Thyroid gland (tissue), 4 donors: ENCODE measurements at regions not wholly inside any gene's neighbourhood (a gene's known extent, or its start where the extent isn't known, plus 50 kb on each side); places are given as distances from the start of the nearest gene placed in this dataset.

ENCODE experiments used
- DNase-seq, 2 donors: peaks; one replicate each; pipeline ENCODE4 v3.0.0-alpha.2; 2019
- H3K27ac ChIP-seq, 3 donors: fragments of 200-600 bp; sonication (generic); 1 replicate in 2 of 3; 2 replicates in 1 of 3; pipeline ENCODE4 v1.5.1; 2016 to 2019; ENCODE audit warnings: mild to moderate bottlenecking in 1 of 3, moderate library complexity in 1 of 3
- H3K27me3 ChIP-seq: fragments of 200-600 bp; sonication (generic); one replicate; pipeline ENCODE4 v1.5.1; 2019
- H3K36me3 ChIP-seq, 2 donors: fragments of 200-600 bp; sonication (generic); one replicate each; pipeline ENCODE4 v1.5.1; 2016 to 2019
- H3K4me1 ChIP-seq, 2 donors: fragments of 200-600 bp; sonication (generic); one replicate each; pipeline ENCODE4 v1.5.1; 2017 to 2019
- H3K4me3 ChIP-seq, 3 donors: fragments of 200-600 bp; sonication (generic); replicated peaks in 1 of 3; 1 replicate in 2 of 3; 2 replicates in 1 of 3; pipeline ENCODE4 v1.5.1; 2016; ENCODE audit warnings: mild to moderate bottlenecking in 1 of 3
- H3K9me3 ChIP-seq: fragments of 200-600 bp; sonication (generic); one replicate; pipeline ENCODE4 v1.5.1; 2017
- CTCF ChIP-seq, 6 experiments: fragments of 200-600 bp in 3 of 6; fragments of 450-650 bp in 3 of 6; sonication (generic) in 3 of 6; IDR thresholded peaks; one replicate each; pipeline ENCODE4 v1.5.1; 2016 to 2019; ENCODE audit warnings: antibody characterized with exemption in 6 of 6, mild to moderate bottlenecking in 2 of 6, inconsistent platforms in 1 of 6, moderate library complexity in 1 of 6
- POLR2A ChIP-seq, 2 donors: fragments of 450-650 bp; IDR thresholded peaks; one replicate each; pipeline ENCODE4 v1.6.1; 2017; ENCODE audit warnings: antibody characterized with exemption in 2 of 2, mild to moderate bottlenecking in 2 of 2, moderate library complexity in 1 of 2
- WGBS, 2 donors: methylation state at CpG; one replicate each; pipeline ENCODE4 v1.1.5; 2017; 5-methylcytosine and 5-hydroxymethylcytosine counted together
- intact Hi-C: fragments of 100-400 bp; cut with DNase I; formaldehyde crosslinking; loops from one replicate; pipeline ENCODE4 v1.15.1; 2023

- no peaks in the 10 kb centered on the region for H3K4me1 ChIP-seq
- H3K36me3 ChIP-seq = no peaks in the 10 kb centered on the region
- H3K9me3 ChIP-seq = no peaks in the 10 kb centered on the region
- H3K27me3 ChIP-seq = no peaks in the 10 kb centered on the region
- no peak overlapping the region for H3K27ac ChIP-seq
- 39 to 53% methylated on average over 1 of the region's 1 CpG for WGBS, 2 donors
- intact Hi-C loops = no loop called here
- TF ChIP-seq CTCF (IDR thresholded peaks at IDR 0.05) (no peak), POLR2A (IDR thresholded peaks at IDR 0.05) (no peak)
- H3K4me3 ChIP-seq = no peak overlapping the region
- no peak for DNase-seq
These were observed 365.0 kb downstream of the HRH4 start for GRCh38 chr18:24825397-24825796.

GRCh38 chr18:24826605-24827004 is 366.2 kb downstream of the HRH4 start:
- H3K36me3 ChIP-seq = no peaks in the 10 kb centered on the region
- intact Hi-C loops = no loop called here
- no peak overlapping the region for H3K4me3 ChIP-seq
- H3K27me3 ChIP-seq = no peaks in the 10 kb centered on the region
- 51 to 65% methylated on average over 2 of the region's 2 CpGs for WGBS, 2 donors
- H3K4me1 ChIP-seq = no peaks in the 10 kb centered on the region
- H3K27ac ChIP-seq = no peak overlapping the region
- DNase-seq = no peak
- H3K9me3 ChIP-seq = no peaks in the 10 kb centered on the region
- TF ChIP-seq CTCF (IDR thresholded peaks at IDR 0.05) (no peak), POLR2A (IDR thresholded peaks at IDR 0.05) (no peak)

GRCh38 chr18:24827501-24827900 is 367.1 kb downstream of the HRH4 start:
- Histone ChIP-seq H3K27me3 (no peaks in the 10 kb centered on the region), H3K9me3 (no peaks in the 10 kb centered on the region), H3K27ac (no peak overlapping the region), H3K4me1 (no peaks in the 10 kb centered on the region), H3K4me3 (no peak overlapping the region), H3K36me3 (no peaks in the 10 kb centered on the region)
- DNase-seq = no peak
- WGBS, 2 donors = 86 to 100% methylated on average over 1 of the region's 1 CpG
- intact Hi-C loops = no loop called here
- TF ChIP-seq POLR2A (IDR thresholded peaks at IDR 0.05) (no peak), CTCF (IDR thresholded peaks at IDR 0.05) (no peak)

GRCh38 chr18:24831081-24831480 is 370.6 kb downstream of the HRH4 start:
- Histone ChIP-seq H3K36me3 (no peaks in the 10 kb centered on the region), H3K27ac (no peak overlapping the region), H3K4me1 (no peaks in the 10 kb centered on the region), H3K27me3 (no peaks in the 10 kb centered on the region), H3K4me3 (no peak overlapping the region), H3K9me3 (no peaks in the 10 kb centered on the region)
- no peak for DNase-seq
- no peak for TF ChIP-seq CTCF (IDR thresholded peaks at IDR 0.05)
- no peak for TF ChIP-seq POLR2A (IDR thresholded peaks at IDR 0.05)
- intact Hi-C loops = no loop called here
- WGBS, 2 donors = 75 to 79% methylated on average over 6 of the region's 6 CpGs

- H3K4me1 ChIP-seq = no peaks in the 10 kb centered on the region
- H3K36me3 ChIP-seq = no peaks in the 10 kb centered on the region
- DNase-seq = no peak
- no peaks in the 10 kb centered on the region for H3K27me3 ChIP-seq
- intact Hi-C loops = no loop called here
- H3K4me3 ChIP-seq = no peak overlapping the region
- WGBS, 2 donors = 58 to 62% methylated on average over 11 of the region's 11 CpGs
- TF ChIP-seq CTCF (IDR thresholded peaks at IDR 0.05) (no peak), POLR2A (IDR thresholded peaks at IDR 0.05) (no peak)
- H3K27ac ChIP-seq = no peak overlapping the region
- H3K9me3 ChIP-seq = no peaks in the 10 kb centered on the region
These were observed 371.6 kb downstream of the HRH4 start for GRCh38 chr18:24831871-24832665.
